ENCODE measurements at regions not wholly inside any gene's neighbourhood (a gene's known extent, or its start where the extent isn't known, plus 50 kb on each side); places are given as distances from the start of the nearest gene placed in this dataset.

GRCh38 chr12:76713986-76714385, 49.9 kb upstream of the ZDHHC17 start:
- Histone ChIP-seq H3K9me3 (ENCODE audit: insufficient read depth, low read length) (no peaks in the 10 kb centered on the region), H3K9ac (ENCODE audit: insufficient read length, low read depth) (no peak overlapping the region), H3K4me3 (ENCODE audit: insufficient read length, low read depth) (no peak overlapping the region), H3K27me3 (ENCODE audit: insufficient read depth, insufficient read length) (no peaks in the 10 kb centered on the region), H3K36me3 (ENCODE audit: insufficient read depth, insufficient read length, low read length) (no peaks in the 10 kb centered on the region), H3K4me1 (ENCODE audit: insufficient read depth, insufficient read length) (peaks cover 3% of the 10 kb centered on the region)
- no peak for DNase-seq (ENCODE audit: low read depth, low spot score)
- TF ChIP-seq SUZ12 (IDR thresholded peaks at IDR 0.05; ENCODE audit: extremely low read depth, insufficient read depth, insufficient read length) (no peak), ZNF274 (IDR thresholded peaks at IDR 0.05; ENCODE audit: low read depth, low read length) (no peak), YY1 (IDR thresholded peaks at IDR 0.05; ENCODE audit: insufficient read depth, insufficient read length) (no peak)
